ENCODE measurements at regions not wholly inside any gene's neighbourhood (a gene's known extent, or its start where the extent isn't known, plus 50 kb on each side); places are given as distances from the start of the nearest gene placed in this dataset.
"Not testable (repeated sequence)": the region's sequence is repeated elsewhere in the genome, so short reads cannot be mapped to it uniquely, and the experiment has no call there.

GRCh38 chr5:123701511-123702200, 189.7 kb downstream of the CSNK1G3 start:
- Histone ChIP-seq H3K27ac (ENCODE audit: low read depth in 2 of 2, low read length in 1 of 2) (peak overlapping the region in 1 of 2 donors; percentile 32), H3K27me3 (ENCODE audit: control insufficient read depth in 1 of 2, insufficient read depth in 2 of 2, low read length in 2 of 2) (no peaks in the 10 kb centered on the region), H3K4me3 (ENCODE audit: low read depth in 1 of 2, low read length in 2 of 2) (no peak overlapping the region), H3K9me3 (ENCODE audit: control insufficient read depth in 2 of 2, insufficient read depth in 1 of 2, low read depth in 1 of 2, low read length in 1 of 2) (peaks cover 0 to 2% of the 10 kb centered on the region in 2 donors), H3K4me1 (ENCODE audit: control insufficient read depth in 2 of 2, insufficient read depth in 2 of 2, low read length in 1 of 2) (peaks cover 0 to 3% of the 10 kb centered on the region in 2 donors), H3K36me3 (ENCODE audit: control insufficient read depth in 2 of 2, insufficient read depth in 2 of 2, low read length in 1 of 2) (no peaks in the 10 kb centered on the region)
- WGBS, 2 donors, result 94 to 95% methylated on average over 3 of the region's 3 CpGs

GRCh38 chr5:123700624-123701287, 188.8 kb downstream of the CSNK1G3 start:
- peaks cover 0 to 2% of the 10 kb centered on the region in 2 donors for H3K9me3 ChIP-seq (ENCODE audit: control insufficient read depth in 2 of 2, insufficient read depth in 1 of 2, low read depth in 1 of 2, low read length in 1 of 2)
- 27 to 46% methylated on average over 6 of the region's 6 CpGs for WGBS, 2 donors
- H3K36me3 ChIP-seq (ENCODE audit: control insufficient read depth in 2 of 2, insufficient read depth in 2 of 2, low read length in 1 of 2), result no peaks in the 10 kb centered on the region
- H3K27ac ChIP-seq (ENCODE audit: low read depth in 2 of 2, low read length in 1 of 2), result peak overlapping the region; percentile 22 to 32
- H3K4me3 ChIP-seq (ENCODE audit: low read depth in 1 of 2, low read length in 2 of 2), result no peak overlapping the region
- peaks cover 0 to 3% of the 10 kb centered on the region in 2 donors for H3K4me1 ChIP-seq (ENCODE audit: control insufficient read depth in 2 of 2, insufficient read depth in 2 of 2, low read length in 1 of 2)
- H3K27me3 ChIP-seq (ENCODE audit: control insufficient read depth in 1 of 2, insufficient read depth in 2 of 2, low read length in 2 of 2), result no peaks in the 10 kb centered on the region

- Histone ChIP-seq H3K27ac (ENCODE audit: low read depth in 2 of 2, low read length in 1 of 2) (peak overlapping the region in 1 of 2 donors; percentile 4), H3K27me3 (ENCODE audit: control insufficient read depth in 1 of 2, insufficient read depth in 2 of 2, low read length in 2 of 2) (no peaks in the 10 kb centered on the region), H3K9me3 (ENCODE audit: control insufficient read depth in 2 of 2, insufficient read depth in 1 of 2, low read depth in 1 of 2, low read length in 1 of 2) (peaks cover 0 to 2% of the 10 kb centered on the region in 2 donors), H3K4me1 (ENCODE audit: control insufficient read depth in 2 of 2, insufficient read depth in 2 of 2, low read length in 1 of 2) (peaks cover 0 to 3% of the 10 kb centered on the region in 2 donors), H3K36me3 (ENCODE audit: control insufficient read depth in 2 of 2, insufficient read depth in 2 of 2, low read length in 1 of 2) (no peaks in the 10 kb centered on the region), H3K4me3 (ENCODE audit: low read depth in 1 of 2, low read length in 2 of 2) (no peak overlapping the region)
- WGBS, 2 donors, result 85 to 86% methylated on average over 2 of the region's 2 CpGs
These were observed 187.6 kb downstream of the CSNK1G3 start for GRCh38 chr5:123699571-123699970.

GRCh38 chr5:123698937-123699336, 187.0 kb downstream of the CSNK1G3 start:
- H3K27me3 ChIP-seq (ENCODE audit: control insufficient read depth in 1 of 2, insufficient read depth in 2 of 2, low read length in 2 of 2); H3K36me3 ChIP-seq (ENCODE audit: control insufficient read depth in 2 of 2, insufficient read depth in 2 of 2, low read length in 1 of 2); H3K9me3 ChIP-seq (ENCODE audit: control insufficient read depth in 2 of 2, insufficient read depth in 1 of 2, low read depth in 1 of 2, low read length in 1 of 2); H3K4me1 ChIP-seq (ENCODE audit: control insufficient read depth in 2 of 2, insufficient read depth in 2 of 2, low read length in 1 of 2); H3K4me3 ChIP-seq (ENCODE audit: low read depth in 1 of 2, low read length in 2 of 2); H3K27ac ChIP-seq (ENCODE audit: low read depth in 2 of 2, low read length in 1 of 2): not testable (repeated sequence)
- WGBS, 2 donors, result 96 to 97% methylated on average over 3 of the region's 3 CpGs

- Histone ChIP-seq H3K27ac (ENCODE audit: low read depth in 2 of 2, low read length in 1 of 2) (peak overlapping the region; percentile 67 to 78), H3K4me1 (ENCODE audit: control insufficient read depth in 2 of 2, insufficient read depth in 2 of 2, low read length in 1 of 2) (peaks cover 0 to 3% of the 10 kb centered on the region in 2 donors), H3K4me3 (ENCODE audit: low read depth in 1 of 2, low read length in 2 of 2) (no peak overlapping the region), H3K9me3 (ENCODE audit: control insufficient read depth in 2 of 2, insufficient read depth in 1 of 2, low read depth in 1 of 2, low read length in 1 of 2) (peaks cover 0 to 2% of the 10 kb centered on the region in 2 donors), H3K27me3 (ENCODE audit: control insufficient read depth in 1 of 2, insufficient read depth in 2 of 2, low read length in 2 of 2) (no peaks in the 10 kb centered on the region), H3K36me3 (ENCODE audit: control insufficient read depth in 2 of 2, insufficient read depth in 2 of 2, low read length in 1 of 2) (no peaks in the 10 kb centered on the region)
- WGBS, 2 donors, result 23 to 34% methylated on average over 4 of the region's 4 CpGs
These were observed 185.0 kb downstream of the CSNK1G3 start for GRCh38 chr5:123696921-123697341.

GRCh38 chr5:123690821-123691220, 178.8 kb downstream of the CSNK1G3 start:
- H3K36me3 ChIP-seq (ENCODE audit: control insufficient read depth in 2 of 2, insufficient read depth in 2 of 2, low read length in 1 of 2), result no peaks in the 10 kb centered on the region
- H3K27ac ChIP-seq (ENCODE audit: low read depth in 2 of 2, low read length in 1 of 2), result no peak overlapping the region
- no peak overlapping the region for H3K4me3 ChIP-seq (ENCODE audit: low read depth in 1 of 2, low read length in 2 of 2)
- H3K4me1 ChIP-seq (ENCODE audit: control insufficient read depth in 2 of 2, insufficient read depth in 2 of 2, low read length in 1 of 2), result no peaks in the 10 kb centered on the region
- H3K27me3 ChIP-seq (ENCODE audit: control insufficient read depth in 1 of 2, insufficient read depth in 2 of 2, low read length in 2 of 2), result no peaks in the 10 kb centered on the region
- no peaks in the 10 kb centered on the region for H3K9me3 ChIP-seq (ENCODE audit: control insufficient read depth in 2 of 2, insufficient read depth in 1 of 2, low read depth in 1 of 2, low read length in 1 of 2)

GRCh38 chr5:123681061-123681460, 169.1 kb downstream of the CSNK1G3 start:
- H3K4me3 ChIP-seq (ENCODE audit: low read depth in 1 of 2, low read length in 2 of 2), result no peak overlapping the region
- H3K36me3 ChIP-seq (ENCODE audit: control insufficient read depth in 2 of 2, insufficient read depth in 2 of 2, low read length in 1 of 2), result no peaks in the 10 kb centered on the region
- no peaks in the 10 kb centered on the region for H3K9me3 ChIP-seq (ENCODE audit: control insufficient read depth in 2 of 2, insufficient read depth in 1 of 2, low read depth in 1 of 2, low read length in 1 of 2)
- no peaks in the 10 kb centered on the region for H3K4me1 ChIP-seq (ENCODE audit: control insufficient read depth in 2 of 2, insufficient read depth in 2 of 2, low read length in 1 of 2)
- no peaks in the 10 kb centered on the region for H3K27me3 ChIP-seq (ENCODE audit: control insufficient read depth in 1 of 2, insufficient read depth in 2 of 2, low read length in 2 of 2)
- no peak overlapping the region for H3K27ac ChIP-seq (ENCODE audit: low read depth in 2 of 2, low read length in 1 of 2)

- Histone ChIP-seq H3K4me3 (ENCODE audit: low read depth in 1 of 2, low read length in 2 of 2) (no peak overlapping the region), H3K4me1 (ENCODE audit: control insufficient read depth in 2 of 2, insufficient read depth in 2 of 2, low read length in 1 of 2) (peaks cover 0 to 2% of the 10 kb centered on the region in 2 donors), H3K27ac (ENCODE audit: low read depth in 2 of 2, low read length in 1 of 2) (peak overlapping the region in 1 of 2 donors; percentile 21), H3K9me3 (ENCODE audit: control insufficient read depth in 2 of 2, insufficient read depth in 1 of 2, low read depth in 1 of 2, low read length in 1 of 2) (no peaks in the 10 kb centered on the region), H3K36me3 (ENCODE audit: control insufficient read depth in 2 of 2, insufficient read depth in 2 of 2, low read length in 1 of 2) (no peaks in the 10 kb centered on the region), H3K27me3 (ENCODE audit: control insufficient read depth in 1 of 2, insufficient read depth in 2 of 2, low read length in 2 of 2) (no peaks in the 10 kb centered on the region)
- WGBS, 2 donors, result 68 to 79% methylated on average over 2 of the region's 2 CpGs
These were observed 161.1 kb downstream of the CSNK1G3 start for GRCh38 chr5:123673107-123673506.

- Histone ChIP-seq H3K9me3 (ENCODE audit: control insufficient read depth in 2 of 2, insufficient read depth in 1 of 2, low read depth in 1 of 2, low read length in 1 of 2) (no peaks in the 10 kb centered on the region), H3K27ac (ENCODE audit: low read depth in 2 of 2, low read length in 1 of 2) (no peak overlapping the region), H3K36me3 (ENCODE audit: control insufficient read depth in 2 of 2, insufficient read depth in 2 of 2, low read length in 1 of 2) (no peaks in the 10 kb centered on the region), H3K4me1 (ENCODE audit: control insufficient read depth in 2 of 2, insufficient read depth in 2 of 2, low read length in 1 of 2) (peaks cover 0 to 2% of the 10 kb centered on the region in 2 donors), H3K27me3 (ENCODE audit: control insufficient read depth in 1 of 2, insufficient read depth in 2 of 2, low read length in 2 of 2) (no peaks in the 10 kb centered on the region), H3K4me3 (ENCODE audit: low read depth in 1 of 2, low read length in 2 of 2) (no peak overlapping the region)
- 82 to 90% methylated on average over 5 of the region's 5 CpGs for WGBS, 2 donors
These were observed 159.9 kb downstream of the CSNK1G3 start for GRCh38 chr5:123671711-123672456.

Data from esophagus (tissue), 2 donors.